Mucosa of rectum (tissue), 2 donors: ENCODE measurements at regions not wholly inside any gene's neighbourhood (a gene's known extent, or its start where the extent isn't known, plus 50 kb on each side); places are given as distances from the start of the nearest gene placed in this dataset.

Experiments
- H3K27ac ChIP-seq, 2 donors: one replicate each; pipeline ENCODE4 v1.7.0; 2013; ENCODE audit warnings: inconsistent platforms in 2 of 2, low read depth in 2 of 2, low read length in 2 of 2
- H3K27me3 ChIP-seq, 2 donors: one replicate each; pipeline ENCODE4 v1.7.0; 2013; ENCODE audit warnings: low read length in 2 of 2; ENCODE audit not compliant: control insufficient read depth in 2 of 2, insufficient read depth in 2 of 2
- H3K36me3 ChIP-seq, 2 donors: one replicate each; pipeline ENCODE4 v1.7.0; 2013; ENCODE audit warnings: low read length in 2 of 2; ENCODE audit not compliant: control insufficient read depth in 2 of 2, insufficient read depth in 2 of 2
- H3K4me1 ChIP-seq, 2 donors: one replicate each; pipeline ENCODE4 v1.7.0; 2013; ENCODE audit warnings: low read length in 2 of 2, mild to moderate bottlenecking in 1 of 2; ENCODE audit not compliant: control insufficient read depth in 2 of 2, insufficient read depth in 2 of 2
- H3K4me3 ChIP-seq, 2 donors: one replicate each; pipeline ENCODE4 v1.7.0; 2013; ENCODE audit warnings: low read length in 2 of 2
- H3K9ac ChIP-seq, 2 donors: one replicate each; pipeline ENCODE4 v1.7.0; 2013; ENCODE audit warnings: low read length in 2 of 2, low read depth in 1 of 2, mild to moderate bottlenecking in 1 of 2
- H3K9me3 ChIP-seq, 2 donors: one replicate each; pipeline ENCODE4 v1.7.0; 2013; ENCODE audit warnings: low read length in 2 of 2; ENCODE audit not compliant: control insufficient read depth in 2 of 2
- donor health status: healthy.
- donor health status: Normal muscosa, but diverticular disease.

GRCh38 chr5:155895484-155895883 lies 431.5 kb upstream of the SGCD start:
- Histone ChIP-seq H3K4me1 (no peaks in the 10 kb centered on the region), H3K36me3 (no peaks in the 10 kb centered on the region), H3K9ac (no peak overlapping the region), H3K27ac (no peak overlapping the region), H3K4me3 (no peak overlapping the region), H3K9me3 (no peaks in the 10 kb centered on the region), H3K27me3 (no peaks in the 10 kb centered on the region)

GRCh38 chr5:155897761-155898160 lies 429.2 kb upstream of the SGCD start:
- Histone ChIP-seq H3K4me3 (no peak overlapping the region), H3K27ac (no peak overlapping the region), H3K27me3 (no peaks in the 10 kb centered on the region), H3K4me1 (no peaks in the 10 kb centered on the region), H3K9me3 (no peaks in the 10 kb centered on the region), H3K9ac (no peak overlapping the region), H3K36me3 (no peaks in the 10 kb centered on the region)

GRCh38 chr5:155898284-155898683 lies 428.7 kb upstream of the SGCD start:
- no peaks in the 10 kb centered on the region for H3K36me3 ChIP-seq
- no peaks in the 10 kb centered on the region for H3K9me3 ChIP-seq
- H3K4me1 ChIP-seq = no peaks in the 10 kb centered on the region
- no peak overlapping the region for H3K9ac ChIP-seq
- no peak overlapping the region for H3K4me3 ChIP-seq
- H3K27me3 ChIP-seq = no peaks in the 10 kb centered on the region
- no peak overlapping the region for H3K27ac ChIP-seq

GRCh38 chr5:155903791-155904190 lies 423.2 kb upstream of the SGCD start:
- no peak overlapping the region for H3K4me3 ChIP-seq
- no peaks in the 10 kb centered on the region for H3K9me3 ChIP-seq
- no peaks in the 10 kb centered on the region for H3K4me1 ChIP-seq
- no peak overlapping the region for H3K9ac ChIP-seq
- no peak overlapping the region for H3K27ac ChIP-seq
- no peaks in the 10 kb centered on the region for H3K36me3 ChIP-seq
- no peaks in the 10 kb centered on the region for H3K27me3 ChIP-seq

GRCh38 chr5:155905364-155905763 lies 421.6 kb upstream of the SGCD start:
- Histone ChIP-seq H3K9me3 (no peaks in the 10 kb centered on the region), H3K4me1 (no peaks in the 10 kb centered on the region), H3K36me3 (no peaks in the 10 kb centered on the region), H3K4me3 (no peak overlapping the region), H3K9ac (no peak overlapping the region), H3K27me3 (no peaks in the 10 kb centered on the region), H3K27ac (no peak overlapping the region)

- Histone ChIP-seq H3K9me3 (no peaks in the 10 kb centered on the region), H3K27me3 (no peaks in the 10 kb centered on the region), H3K4me1 (no peaks in the 10 kb centered on the region), H3K9ac (no peak overlapping the region), H3K4me3 (no peak overlapping the region), H3K27ac (no peak overlapping the region), H3K36me3 (no peaks in the 10 kb centered on the region)
Observed at GRCh38 chr5:155906046-155906445, 420.9 kb upstream of the SGCD start.

GRCh38 chr5:155908543-155908942 lies 418.4 kb upstream of the SGCD start:
- H3K9ac ChIP-seq = no peak overlapping the region
- H3K36me3 ChIP-seq = no peaks in the 10 kb centered on the region
- no peaks in the 10 kb centered on the region for H3K4me1 ChIP-seq
- H3K27me3 ChIP-seq = no peaks in the 10 kb centered on the region
- H3K4me3 ChIP-seq = no peak overlapping the region
- no peak overlapping the region for H3K27ac ChIP-seq
- no peaks in the 10 kb centered on the region for H3K9me3 ChIP-seq

- H3K9ac ChIP-seq = no peak overlapping the region
- no peaks in the 10 kb centered on the region for H3K36me3 ChIP-seq
- no peak overlapping the region for H3K27ac ChIP-seq
- no peak overlapping the region for H3K4me3 ChIP-seq
- no peaks in the 10 kb centered on the region for H3K4me1 ChIP-seq
- H3K27me3 ChIP-seq = no peaks in the 10 kb centered on the region
- no peaks in the 10 kb centered on the region for H3K9me3 ChIP-seq
Observed at GRCh38 chr5:155912291-155912690, 414.7 kb upstream of the SGCD start.

GRCh38 chr5:155914766-155915165 lies 412.2 kb upstream of the SGCD start:
- Histone ChIP-seq H3K9ac (no peak overlapping the region), H3K4me1 (no peaks in the 10 kb centered on the region), H3K4me3 (no peak overlapping the region), H3K27ac (no peak overlapping the region), H3K27me3 (no peaks in the 10 kb centered on the region), H3K9me3 (no peaks in the 10 kb centered on the region), H3K36me3 (no peaks in the 10 kb centered on the region)

- H3K27me3 ChIP-seq = no peaks in the 10 kb centered on the region
Observed at GRCh38 chr5:155915601-155916000, 411.4 kb upstream of the SGCD start.

GRCh38 chr5:155919126-155919525 lies 407.8 kb upstream of the SGCD start:
- H3K9me3 ChIP-seq = no peaks in the 10 kb centered on the region
- H3K27ac ChIP-seq = no peak overlapping the region
- H3K36me3 ChIP-seq = no peaks in the 10 kb centered on the region
- H3K4me1 ChIP-seq = no peaks in the 10 kb centered on the region
- H3K4me3 ChIP-seq = no peak overlapping the region
- no peaks in the 10 kb centered on the region for H3K27me3 ChIP-seq
- no peak overlapping the region for H3K9ac ChIP-seq

More at GRCh38 chr5:155915601-155916000, 411.4 kb upstream of the SGCD start:
- Histone ChIP-seq H3K9me3 (no peaks in the 10 kb centered on the region), H3K9ac (no peak overlapping the region), H3K36me3 (no peaks in the 10 kb centered on the region), H3K4me1 (no peaks in the 10 kb centered on the region), H3K27ac (no peak overlapping the region), H3K4me3 (no peak overlapping the region)
